GM23338 (cell line): ENCODE measurements at regions not wholly inside any gene's neighbourhood (a gene's known extent, or its start where the extent isn't known, plus 50 kb on each side); places are given as distances from the start of the nearest gene placed in this dataset.
A peak's percentile ranks its signal among the peaks of the same experiment; 100 is the strongest.

Experiments used
- ATAC-seq: fragments of 200-7000 bp; cut with Tn5 transposase; 3 replicates; pipeline ENCODE4 v1.9.1; 2020
- DNase-seq: peaks from one replicate; pipeline ENCODE4 v3.0.0-alpha.2; 2015; ENCODE audit warnings: low spot score
- H2AFZ ChIP-seq: fragments of 200-600 bp; sonication (generic); 2 replicates; pipeline ENCODE4 v1.8.0; 2016; ENCODE audit warnings: antibody characterized with exemption, mild to moderate bottlenecking, moderate library complexity
- H3F3A ChIP-seq: fragments of 200-600 bp; sonication (generic); replicated peaks from 2 replicates; pipeline ENCODE4 v1.8.0; 2017; ENCODE audit warnings: antibody characterized with exemption, mixed run types, low read depth
- H3K27ac ChIP-seq: fragments of 200-600 bp; sonication (generic); 2 replicates; pipeline ENCODE4 v1.6.1; 2016; ENCODE audit warnings: low read depth
- H3K27me3 ChIP-seq: fragments of 200-600 bp; sonication (generic); 2 replicates; pipeline ENCODE4 v1.8.0; 2016; ENCODE audit warnings: mild to moderate bottlenecking, mixed run types, moderate library complexity; ENCODE audit not compliant: insufficient read depth
- H3K36me3 ChIP-seq: fragments of 200-600 bp; sonication (generic); 2 replicates; pipeline ENCODE4 v1.8.0; 2016; ENCODE audit warnings: mild to moderate bottlenecking; ENCODE audit not compliant: insufficient read depth
- H3K4me1 ChIP-seq: fragments of 200-600 bp; sonication (generic); 2 replicates; pipeline ENCODE4 v1.8.0; 2016; ENCODE audit warnings: mild to moderate bottlenecking, moderate library complexity; ENCODE audit not compliant: insufficient read depth
- H3K4me2 ChIP-seq: fragments of 200-600 bp; sonication (generic); 2 replicates; pipeline ENCODE4 v1.7.1; 2017; ENCODE audit warnings: mixed run types
- H3K4me3 ChIP-seq: fragments of 200-600 bp; sonication (generic); 2 replicates; pipeline ENCODE4 v1.6.1; 2016; ENCODE audit warnings: mixed run types
- H3K79me2 ChIP-seq: fragments of 200-600 bp; sonication (generic); replicated peaks from 2 replicates; pipeline ENCODE4 v1.8.0; 2017; ENCODE audit warnings: mild to moderate bottlenecking; ENCODE audit not compliant: insufficient read depth
- H3K9me2 ChIP-seq: fragments of 200-600 bp; sonication (generic); 2 replicates; pipeline ENCODE4 v1.8.0; 2017; ENCODE audit not compliant: insufficient read depth
- H4K20me1 ChIP-seq: fragments of 200-600 bp; sonication (generic); replicated peaks from 2 replicates; pipeline ENCODE4 v1.8.0; 2017; ENCODE audit warnings: mild to moderate bottlenecking; ENCODE audit not compliant: insufficient read depth
- H3K27ac Mint-ChIP-seq: 2 replicates; pipeline ENCODE4 v1.8.0; 2020; ENCODE audit warnings: inconsistent platforms, mild to moderate bottlenecking, moderate library complexity, mixed read lengths
- H3K27me3 Mint-ChIP-seq: 3 replicates; pipeline ENCODE4 v1.8.0; 2022; ENCODE audit warnings: low read depth, mild to moderate bottlenecking, moderate library complexity, mixed read lengths, inconsistent platforms; ENCODE audit not compliant: insufficient read depth, poor library complexity
- H3K36me3 Mint-ChIP-seq: 3 replicates; pipeline ENCODE4 v1.8.0; 2021; ENCODE audit warnings: low read depth, mild to moderate bottlenecking, inconsistent platforms, moderate library complexity, mixed read lengths
- H3K4me1 Mint-ChIP-seq: 3 replicates; pipeline ENCODE4 v1.8.0; 2020; ENCODE audit warnings: mild to moderate bottlenecking, inconsistent platforms, mixed read lengths
- H3K4me3 Mint-ChIP-seq: 3 replicates; pipeline ENCODE4 v1.8.0; 2021; ENCODE audit warnings: moderate library complexity, mild to moderate bottlenecking, inconsistent platforms, mixed read lengths
- H3K9me3 Mint-ChIP-seq: 3 replicates; pipeline ENCODE4 v1.8.0; 2020; ENCODE audit warnings: moderate library complexity, mild to moderate bottlenecking, inconsistent platforms, mixed read lengths
- CREB1 ChIP-seq: fragments of 250-450 bp; sonication (Bioruptor Pico); IDR thresholded peaks from 2 replicates; pipeline ENCODE4 v1.5.0; 2020; ENCODE audit warnings: low read depth, mild to moderate bottlenecking, moderate library complexity
- CTCF ChIP-seq, 2 experiments: fragments of 200-600 bp in 1 of 2; sonication (generic) in 1 of 2; conservative IDR thresholded peaks; 2 replicates each; pipeline versions ENCODE4 v1.5.1 to v1.6.1; 2016 to 2017; ENCODE audit warnings: antibody characterized with exemption in 2 of 2, low read depth in 2 of 2, mild to moderate bottlenecking in 2 of 2, moderate library complexity in 1 of 2
- EZH2 ChIP-seq: fragments of 200-600 bp; sonication (generic); IDR thresholded peaks from one replicate; pipeline ENCODE4 v1.8.0; 2017; ENCODE audit warnings: antibody characterized with exemption, mild to moderate bottlenecking, low read depth; ENCODE audit not compliant: unreplicated experiment
- JUNB ChIP-seq: IDR thresholded peaks from one replicate; pipeline ENCODE4 v1.6.1; 2016; ENCODE audit warnings: antibody characterized with exemption; ENCODE audit not compliant: unreplicated experiment
- NANOG ChIP-seq: IDR thresholded peaks from 2 replicates; pipeline ENCODE4 v1.6.1; 2016; ENCODE audit warnings: antibody characterized with exemption, borderline replicate concordance
- POLR2AphosphoS5 ChIP-seq: IDR thresholded peaks from 2 replicates; pipeline ENCODE4 v1.6.1; 2016; ENCODE audit warnings: antibody characterized with exemption, low read depth
- REST ChIP-seq: IDR thresholded peaks from one replicate; pipeline ENCODE4 v1.6.1; 2018; ENCODE audit warnings: antibody characterized with exemption; ENCODE audit not compliant: unreplicated experiment
- STAT1 ChIP-seq: IDR thresholded peaks from one replicate; pipeline ENCODE4 v1.6.1; 2016; ENCODE audit warnings: antibody characterized with exemption; ENCODE audit not compliant: unreplicated experiment
- ZNF331 ChIP-seq: fragments of 250-450 bp; sonication (Bioruptor Pico); IDR thresholded peaks from 2 replicates; pipeline ENCODE4 v1.5.0; 2020; ENCODE audit warnings: low read depth, mild to moderate bottlenecking, moderate library complexity
- ZNF462 ChIP-seq: fragments of 250-450 bp; sonication (Bioruptor Pico); IDR thresholded peaks from 2 replicates; pipeline ENCODE4 v1.5.0; 2020; ENCODE audit warnings: mild to moderate bottlenecking, moderate library complexity

- TF ChIP-seq ZNF462 (CRISPR knock-in tag) (no peak), POLR2AphosphoS5 (no peak), CTCF (conservative IDR thresholded peaks at IDR 0.05; ENCODE audit: low read depth in 2 of 2) (no peak), STAT1 (no peak), JUNB (no peak)
Measured at GRCh38 chr22:45084400-45084920, 74.7 kb upstream of the PHF21B start (continued).

- Mint-ChIP-seq H3K27me3 (peaks cover 7% of the 10 kb centered on the region), H3K4me1 (peaks cover 20% of the 10 kb centered on the region), H3K27ac (no peak overlapping the region), H3K9me3 (no peaks in the 10 kb centered on the region), H3K36me3 (no peaks in the 10 kb centered on the region), H3K4me3 (no peak overlapping the region)
- peaks cover 9% of the 10 kb centered on the region; the same call in 1 of the 2 replicates for H3K4me1 ChIP-seq
- no peak overlapping the region for H3K4me3 ChIP-seq
- no peak overlapping the region for H3K27ac ChIP-seq
- H3K79me2 ChIP-seq: no peaks in the 10 kb centered on the region
- no peaks in the 10 kb centered on the region for H3K27me3 ChIP-seq
- no peaks in the 10 kb centered on the region for H3K9me2 ChIP-seq
- ATAC-seq: peak; percentile 63
- no peak overlapping the region for H2AFZ ChIP-seq
- 0 out of 2 replicates have a peak, but pooled peaks cover 7% of the 10 kb centered on the region for H3F3A ChIP-seq
- no peaks in the 10 kb centered on the region for H4K20me1 ChIP-seq
- H3K4me2 ChIP-seq: no peak overlapping the region
- H3K36me3 ChIP-seq: no peaks in the 10 kb centered on the region
- peak; percentile 62 for DNase-seq
- TF ChIP-seq POLR2AphosphoS5: no peak
- TF ChIP-seq CREB1 (CRISPR knock-in tag): no peak
- TF ChIP-seq REST: no peak
- TF ChIP-seq CTCF (conservative IDR thresholded peaks at IDR 0.05; ENCODE audit: low read depth in 2 of 2): no peak
- no peak for TF ChIP-seq NANOG
- TF ChIP-seq ZNF331 (CRISPR knock-in tag): no peak
- TF ChIP-seq JUNB: no peak
- no peak for TF ChIP-seq EZH2
Measured at GRCh38 chr22:45087802-45088201, 75.9 kb upstream of the NUP50 start.
